ENCODE measurements at regions not wholly inside any gene's neighbourhood (a gene's known extent, or its start where the extent isn't known, plus 50 kb on each side); places are given as distances from the start of the nearest gene placed in this dataset.

- H3K4me2 ChIP-seq (ENCODE audit: insufficient read depth, low read length): no peak overlapping the region
- no peaks in the 10 kb centered on the region for H3K27me3 ChIP-seq (ENCODE audit: insufficient read depth, low read length, poor library complexity)
- no peaks in the 10 kb centered on the region for H3K79me2 ChIP-seq (ENCODE audit: insufficient read depth, low read length)
- TF ChIP-seq EZH2 (IDR thresholded peaks at IDR 0.05; ENCODE audit: borderline replicate concordance, low read depth, low read length, severe bottlenecking): no peak
- TF ChIP-seq CTCF (IDR thresholded peaks at IDR 0.05; ENCODE audit: borderline replicate concordance, extremely low read depth, low read length, poor library complexity, severe bottlenecking): no peak
- no peaks in the 10 kb centered on the region for H3K9me3 ChIP-seq (ENCODE audit: insufficient read depth, low read length, severe bottlenecking)
- ATAC-seq (ENCODE audit: insufficient read depth, low read depth): no peak
- H3K36me3 ChIP-seq (ENCODE audit: insufficient read depth, low read length): no peaks in the 10 kb centered on the region
- no peak overlapping the region for H3K9ac ChIP-seq (ENCODE audit: low read depth, low read length)
- DNase-seq: no peak
- no peaks in the 10 kb centered on the region for H4K20me1 ChIP-seq (ENCODE audit: insufficient read depth, low read length)
- no peaks in the 10 kb centered on the region for H3K4me1 ChIP-seq (ENCODE audit: insufficient read depth, low read length)
- H3K4me3 ChIP-seq (ENCODE audit: low read depth in 1 of 2, low read length in 2 of 2): no peak overlapping the region
- H2AFZ ChIP-seq (ENCODE audit: low read depth, low read length): no peak overlapping the region
- no peak overlapping the region for H3K27ac ChIP-seq (ENCODE audit: low read length)
These were observed 348.1 kb downstream of the DDX10 start for GRCh38 chr11:109012991-109013390.

GRCh38 chr11:109015283-109015682 is 350.4 kb downstream of the DDX10 start:
- Histone ChIP-seq H3K4me2 (ENCODE audit: insufficient read depth, low read length) (no peak overlapping the region), H3K27ac (ENCODE audit: low read length) (no peak overlapping the region), H4K20me1 (ENCODE audit: insufficient read depth, low read length) (no peaks in the 10 kb centered on the region), H3K27me3 (ENCODE audit: insufficient read depth, low read length, poor library complexity) (no peaks in the 10 kb centered on the region), H3K9me3 (ENCODE audit: insufficient read depth, low read length, severe bottlenecking) (no peaks in the 10 kb centered on the region), H3K4me3 (ENCODE audit: low read depth in 1 of 2, low read length in 2 of 2) (no peak overlapping the region), H3K4me1 (ENCODE audit: insufficient read depth, low read length) (no peaks in the 10 kb centered on the region), H3K79me2 (ENCODE audit: insufficient read depth, low read length) (no peaks in the 10 kb centered on the region), H3K36me3 (ENCODE audit: insufficient read depth, low read length) (no peaks in the 10 kb centered on the region), H2AFZ (ENCODE audit: low read depth, low read length) (no peak overlapping the region), H3K9ac (ENCODE audit: low read depth, low read length) (no peak overlapping the region)
- no peak for DNase-seq
- TF ChIP-seq EZH2 (IDR thresholded peaks at IDR 0.05; ENCODE audit: borderline replicate concordance, low read depth, low read length, severe bottlenecking) (no peak), CTCF (IDR thresholded peaks at IDR 0.05; ENCODE audit: borderline replicate concordance, extremely low read depth, low read length, poor library complexity, severe bottlenecking) (no peak)
- no peak for ATAC-seq (ENCODE audit: insufficient read depth, low read depth)

- Histone ChIP-seq H3K36me3 (ENCODE audit: insufficient read depth, low read length) (no peaks in the 10 kb centered on the region), H2AFZ (ENCODE audit: low read depth, low read length) (no peak overlapping the region), H4K20me1 (ENCODE audit: insufficient read depth, low read length) (no peaks in the 10 kb centered on the region), H3K27ac (ENCODE audit: low read length) (no peak overlapping the region), H3K27me3 (ENCODE audit: insufficient read depth, low read length, poor library complexity) (no peaks in the 10 kb centered on the region), H3K4me1 (ENCODE audit: insufficient read depth, low read length) (no peaks in the 10 kb centered on the region), H3K9ac (ENCODE audit: low read depth, low read length) (no peak overlapping the region), H3K4me3 (ENCODE audit: low read depth in 1 of 2, low read length in 2 of 2) (no peak overlapping the region), H3K79me2 (ENCODE audit: insufficient read depth, low read length) (no peaks in the 10 kb centered on the region), H3K9me3 (ENCODE audit: insufficient read depth, low read length, severe bottlenecking) (no peaks in the 10 kb centered on the region), H3K4me2 (ENCODE audit: insufficient read depth, low read length) (no peak overlapping the region)
- ATAC-seq (ENCODE audit: insufficient read depth, low read depth) (no peak), DNase-seq (no peak)
- TF ChIP-seq EZH2 (IDR thresholded peaks at IDR 0.05; ENCODE audit: borderline replicate concordance, low read depth, low read length, severe bottlenecking): no peak
- no peak for TF ChIP-seq CTCF (IDR thresholded peaks at IDR 0.05; ENCODE audit: borderline replicate concordance, extremely low read depth, low read length, poor library complexity, severe bottlenecking)
These were observed 351.9 kb downstream of the DDX10 start for GRCh38 chr11:109016724-109017123.

GRCh38 chr11:109017489-109017888 is 352.6 kb downstream of the DDX10 start:
- no peaks in the 10 kb centered on the region for H3K9me3 ChIP-seq (ENCODE audit: insufficient read depth, low read length, severe bottlenecking)
- no peaks in the 10 kb centered on the region for H3K36me3 ChIP-seq (ENCODE audit: insufficient read depth, low read length)
- no peak overlapping the region for H3K4me3 ChIP-seq (ENCODE audit: low read depth in 1 of 2, low read length in 2 of 2)
- no peaks in the 10 kb centered on the region for H3K4me1 ChIP-seq (ENCODE audit: insufficient read depth, low read length)
- DNase-seq: no peak
- H3K27me3 ChIP-seq (ENCODE audit: insufficient read depth, low read length, poor library complexity): no peaks in the 10 kb centered on the region
- no peak overlapping the region for H3K9ac ChIP-seq (ENCODE audit: low read depth, low read length)
- H3K79me2 ChIP-seq (ENCODE audit: insufficient read depth, low read length): no peaks in the 10 kb centered on the region
- no peak overlapping the region for H3K4me2 ChIP-seq (ENCODE audit: insufficient read depth, low read length)
- H2AFZ ChIP-seq (ENCODE audit: low read depth, low read length): no peak overlapping the region
- H3K27ac ChIP-seq (ENCODE audit: low read length): no peak overlapping the region
- no peak for TF ChIP-seq EZH2 (IDR thresholded peaks at IDR 0.05; ENCODE audit: borderline replicate concordance, low read depth, low read length, severe bottlenecking)
- no peak for TF ChIP-seq CTCF (IDR thresholded peaks at IDR 0.05; ENCODE audit: borderline replicate concordance, extremely low read depth, low read length, poor library complexity, severe bottlenecking)
- no peak for ATAC-seq (ENCODE audit: insufficient read depth, low read depth)
- H4K20me1 ChIP-seq (ENCODE audit: insufficient read depth, low read length): no peaks in the 10 kb centered on the region
